HG02938 (cell line): ENCODE measurements at regions not wholly inside any gene's neighbourhood (a gene's known extent, or its start where the extent isn't known, plus 50 kb on each side); places are given as distances from the start of the nearest gene placed in this dataset.
"Not testable (repeated sequence)": the region's sequence is repeated elsewhere in the genome, so short reads cannot be mapped to it uniquely, and the experiment has no call there.

ENCODE experiments used
- ATAC-seq: cut with Tn5 transposase; IDR thresholded peaks from one replicate; pipeline ENCODE4 v1.9.1; 2021; ENCODE audit warnings: mild to moderate bottlenecking, moderate library complexity; ENCODE audit not compliant: unreplicated experiment

DNA sequence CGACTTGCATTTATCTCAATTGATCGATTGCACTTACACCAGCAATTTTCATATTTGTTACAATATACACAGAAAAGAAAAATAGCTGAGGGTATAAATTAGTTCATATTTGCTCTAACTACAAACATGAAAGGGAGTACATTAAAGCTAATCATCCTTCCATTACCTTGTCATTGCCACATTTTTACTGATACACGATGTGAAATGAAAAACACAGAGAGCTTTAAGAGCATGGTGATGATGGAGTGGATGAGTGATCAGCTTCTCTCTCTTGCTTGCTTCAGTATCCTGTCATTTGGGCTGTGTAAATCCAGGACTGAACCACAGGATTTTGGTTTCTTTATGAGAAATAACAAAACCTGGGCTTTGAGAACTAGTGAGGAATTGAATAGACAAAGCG lies 1207.5 kb upstream of the GOT2 start:
- no peak for ATAC-seq

DNA sequence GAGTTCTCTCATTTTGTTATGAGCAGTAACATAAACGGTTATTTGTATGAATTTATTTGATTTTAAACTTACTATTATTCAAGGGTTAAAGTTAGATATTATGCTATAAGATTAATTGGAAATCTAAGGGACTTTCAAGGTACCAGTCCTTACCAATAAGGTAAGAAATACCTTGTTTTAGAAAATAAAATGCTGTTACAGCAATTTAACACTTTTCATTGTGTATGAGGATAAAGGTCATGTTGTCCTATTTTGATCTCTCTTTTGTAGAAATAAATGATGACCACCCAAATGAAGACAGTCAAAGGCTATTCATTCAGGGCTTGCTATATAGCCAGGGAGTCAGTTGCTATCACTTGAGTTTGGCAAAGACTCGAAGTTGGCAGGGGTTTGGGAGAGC lies 1185.9 kb upstream of the GOT2 start:
- no peak for ATAC-seq

DNA sequence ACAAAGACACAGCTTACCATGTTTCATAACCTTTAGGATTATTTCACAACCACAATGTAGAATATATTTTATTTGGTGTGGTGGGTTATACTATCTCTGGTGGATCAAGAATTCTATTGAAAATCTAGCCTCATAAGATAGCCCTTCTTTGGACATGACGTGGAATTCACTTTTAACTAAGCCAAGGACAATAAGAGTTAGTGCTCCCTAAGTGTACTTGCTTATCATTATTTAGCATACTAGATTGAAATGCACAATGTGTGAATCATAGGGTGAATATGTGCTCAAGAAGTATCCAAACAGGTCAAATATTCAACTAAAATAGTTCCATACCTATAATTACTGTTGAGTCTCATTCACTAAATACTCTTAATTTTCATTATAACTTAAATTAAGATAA lies 1179.5 kb upstream of the GOT2 start:
- ATAC-seq, result no peak

DNA sequence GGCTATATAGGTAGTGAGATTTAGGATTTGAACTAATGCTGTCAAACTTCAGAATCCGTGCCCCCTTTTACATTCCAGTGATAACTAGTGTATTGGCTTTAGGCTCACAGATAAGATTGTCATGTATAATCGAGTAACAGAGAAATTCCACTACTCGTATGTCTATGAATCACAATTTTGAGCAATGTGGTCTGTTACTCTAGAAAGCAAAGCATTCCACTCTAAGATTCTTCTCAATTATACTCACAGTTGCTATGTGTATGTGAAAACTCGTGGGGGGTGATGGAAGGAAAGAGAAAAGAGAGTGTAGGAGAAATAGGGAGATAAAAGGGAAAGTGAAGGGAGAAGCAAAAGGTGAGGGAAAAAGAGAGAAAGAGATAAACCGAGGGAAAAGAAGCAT lies 1175.1 kb upstream of the GOT2 start:
- no peak for ATAC-seq

DNA sequence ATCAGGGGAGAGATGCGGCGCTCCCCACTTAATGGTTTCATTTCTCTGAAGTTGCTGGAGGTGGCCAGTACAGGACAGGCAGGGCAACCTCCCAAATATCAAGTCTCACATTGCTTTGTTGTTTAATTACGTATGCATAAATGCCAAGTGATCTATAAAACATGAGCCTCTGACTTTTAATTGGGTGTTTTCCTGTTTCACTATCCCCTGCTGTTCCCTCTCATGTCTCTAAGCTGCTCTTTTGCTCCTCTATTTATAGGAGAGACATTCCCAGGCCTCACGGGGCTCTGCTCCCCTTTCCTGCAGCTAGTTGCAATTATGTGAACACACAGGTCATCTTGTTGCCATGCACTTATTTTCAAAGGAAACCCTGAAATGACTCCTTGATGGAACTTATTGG lies 1173.5 kb upstream of the GOT2 start:
- ATAC-seq, result no peak

DNA sequence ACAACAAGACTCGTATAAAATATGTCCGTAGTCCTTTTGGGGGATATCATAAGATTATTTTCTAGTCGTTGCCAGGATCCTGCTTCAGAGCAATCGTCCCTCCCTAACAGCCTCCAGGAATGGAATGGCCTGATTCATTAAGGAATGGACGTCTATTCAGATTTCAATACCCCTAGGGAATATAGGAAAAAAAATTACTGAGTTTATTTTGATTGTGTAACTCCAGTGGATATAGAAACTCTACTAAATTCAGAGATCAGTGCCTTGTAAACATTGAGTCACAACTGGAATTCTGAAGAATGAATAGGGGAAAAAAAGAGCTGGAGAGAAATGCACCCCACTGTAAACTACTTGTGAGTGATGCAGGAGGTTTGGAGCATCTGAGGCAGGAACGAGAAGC lies 1171.5 kb upstream of the GOT2 start:
- ATAC-seq, result no peak

DNA sequence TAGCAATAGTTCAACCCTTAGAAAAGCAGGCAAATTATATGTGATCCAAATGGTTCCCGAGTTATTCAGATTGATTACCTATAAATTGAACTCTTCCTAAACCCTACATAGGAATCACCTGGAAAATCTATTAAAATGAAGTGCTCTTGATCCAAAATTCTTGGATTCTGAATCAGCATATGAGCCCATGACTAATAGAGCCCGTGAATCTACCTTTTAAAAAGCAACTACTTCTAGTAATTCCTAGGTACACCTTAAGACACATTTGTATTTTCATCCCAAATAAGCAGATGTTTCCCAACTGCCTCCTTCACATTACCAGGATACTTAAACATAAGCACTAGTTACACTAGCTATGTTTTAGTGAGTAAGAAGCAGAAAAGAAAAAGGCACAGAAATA lies 1171.0 kb upstream of the GOT2 start:
- ATAC-seq, result no peak

DNA sequence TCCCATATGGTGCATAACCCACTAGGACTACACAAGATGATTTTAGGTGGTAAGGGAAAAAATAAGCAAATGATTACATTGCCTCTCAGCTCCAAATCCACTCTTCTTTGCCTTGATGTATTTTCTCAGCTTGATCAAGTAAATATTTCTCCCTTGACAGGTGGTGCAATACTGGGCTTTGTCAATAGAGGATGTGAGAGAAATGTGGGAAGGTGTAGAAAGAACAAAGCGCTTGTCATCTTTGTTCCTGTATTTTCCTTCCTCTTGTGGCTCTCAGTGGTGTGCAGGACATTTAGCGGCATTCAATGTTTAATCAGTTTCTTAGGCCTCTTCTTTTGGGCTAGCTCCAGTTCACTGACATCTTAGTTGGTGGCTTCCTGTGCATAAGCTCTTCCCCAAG lies 1165.8 kb upstream of the GOT2 start:
- ATAC-seq, result no peak

DNA sequence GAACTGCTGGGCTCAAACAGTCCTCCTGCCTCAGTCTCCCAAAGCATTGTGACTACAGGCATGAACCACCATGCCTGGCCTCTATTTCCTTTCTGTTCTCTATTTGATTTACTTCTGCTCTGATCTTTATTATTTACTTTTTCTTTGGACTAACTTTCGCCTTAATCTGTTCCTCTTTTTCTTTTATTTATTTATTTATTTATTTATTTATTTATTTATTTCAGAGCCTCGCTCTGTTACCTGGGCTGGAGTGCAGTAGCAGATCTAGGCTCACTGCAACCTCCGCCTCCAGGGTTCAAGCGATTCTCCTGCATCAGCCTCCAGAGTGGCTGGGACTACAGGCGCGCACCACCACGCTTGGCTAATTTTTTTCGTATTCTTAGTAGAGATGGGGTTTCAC lies 1158.3 kb upstream of the GOT2 start:
- ATAC-seq, result no peak

DNA sequence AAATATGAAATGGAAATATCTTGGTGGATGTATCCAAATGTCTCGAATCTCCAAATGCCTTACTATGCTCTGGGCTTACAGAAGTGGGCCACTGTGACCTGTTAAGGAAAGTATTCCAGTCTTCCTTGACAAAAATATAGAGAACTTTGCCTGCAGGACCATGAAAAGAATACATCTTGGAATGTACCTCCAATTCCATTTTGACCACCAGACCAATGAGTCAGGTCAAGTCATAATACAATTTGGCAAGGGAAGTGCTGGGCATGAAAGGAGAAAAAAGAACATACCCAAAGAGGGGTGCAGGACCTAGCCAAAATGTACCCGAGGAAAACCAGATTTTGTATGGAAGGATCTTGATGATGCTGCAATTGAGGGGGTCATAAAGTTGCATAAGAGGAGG lies 1153.7 kb upstream of the GOT2 start:
- ATAC-seq, result no peak

DNA sequence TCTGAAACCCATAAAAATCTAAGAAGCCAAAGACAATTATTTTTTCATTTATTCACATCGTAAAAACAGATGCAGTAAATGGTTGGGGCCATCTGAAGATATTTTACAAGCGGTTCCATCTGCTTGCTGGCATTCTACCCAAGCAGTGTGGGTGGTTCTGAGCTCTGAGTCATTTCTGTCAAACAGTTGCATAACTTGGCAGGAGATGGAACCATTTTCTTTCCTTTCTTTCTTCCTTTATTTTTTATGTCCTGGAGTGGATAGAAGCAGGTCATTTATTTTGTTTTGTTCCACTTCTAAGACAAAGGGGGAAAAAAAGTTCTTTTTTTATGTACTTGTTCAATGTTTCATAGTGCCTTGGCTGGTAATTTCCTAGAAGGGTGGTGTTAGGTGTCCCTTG lies 1151.9 kb upstream of the GOT2 start:
- no peak for ATAC-seq

DNA sequence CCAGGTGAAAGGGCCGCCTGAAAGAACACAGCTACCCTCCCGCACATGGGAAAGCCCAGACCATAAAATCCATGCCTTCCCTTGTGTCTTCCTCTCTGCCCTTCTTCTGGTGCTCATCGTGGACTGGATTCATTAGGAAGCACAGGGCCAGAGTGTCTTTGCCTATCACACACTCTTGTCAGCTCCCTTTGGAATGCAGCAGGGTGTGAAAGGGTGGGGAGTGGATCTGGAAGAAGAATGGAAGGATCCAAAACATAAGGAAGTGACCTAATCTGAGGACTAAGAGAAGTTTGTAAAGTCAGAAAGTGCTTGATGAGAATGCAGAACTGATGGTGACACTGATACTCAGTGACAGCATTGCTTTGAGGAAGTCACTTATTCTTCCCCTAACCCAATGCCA lies 1147.3 kb upstream of the GOT2 start:
- ATAC-seq, result no peak

DNA sequence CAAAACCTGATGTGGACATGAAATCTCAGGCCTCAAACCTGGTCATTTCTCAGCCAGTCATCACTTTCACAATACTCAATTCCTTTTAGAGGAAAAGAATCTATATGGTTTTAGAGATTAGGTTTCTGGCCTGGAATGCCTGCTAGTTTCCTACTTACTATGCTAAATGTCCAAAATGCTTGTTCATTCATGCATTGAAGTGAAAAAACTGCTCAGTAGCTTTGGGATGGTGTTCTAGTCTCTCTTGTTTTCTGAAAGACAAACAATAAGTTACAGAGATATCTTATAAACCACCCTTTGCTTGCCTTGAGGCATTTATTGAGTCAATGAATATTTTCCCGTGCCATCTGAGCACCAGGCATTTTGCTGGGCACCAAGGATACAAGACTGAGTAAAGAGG lies 1146.5 kb upstream of the GOT2 start:
- no peak for ATAC-seq

DNA sequence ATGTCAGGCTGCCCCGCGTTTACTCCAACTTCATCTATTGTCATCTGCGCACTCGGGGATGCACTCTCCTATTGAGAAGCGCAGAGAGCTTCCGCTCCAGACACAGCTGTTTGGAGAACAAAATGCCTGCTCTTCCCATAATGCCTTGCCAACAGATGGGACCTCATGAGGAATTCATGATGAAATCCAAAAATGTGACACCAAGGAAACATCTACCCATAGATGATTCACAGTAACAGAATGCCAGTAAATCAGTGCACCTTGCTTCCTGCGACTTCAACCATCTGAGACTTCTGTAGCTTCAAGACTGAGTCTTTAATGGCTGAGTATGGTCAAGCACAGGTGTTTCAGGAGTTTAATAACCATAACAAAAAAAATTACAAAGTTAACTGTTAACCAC lies 1144.9 kb upstream of the GOT2 start:
- no peak for ATAC-seq

DNA sequence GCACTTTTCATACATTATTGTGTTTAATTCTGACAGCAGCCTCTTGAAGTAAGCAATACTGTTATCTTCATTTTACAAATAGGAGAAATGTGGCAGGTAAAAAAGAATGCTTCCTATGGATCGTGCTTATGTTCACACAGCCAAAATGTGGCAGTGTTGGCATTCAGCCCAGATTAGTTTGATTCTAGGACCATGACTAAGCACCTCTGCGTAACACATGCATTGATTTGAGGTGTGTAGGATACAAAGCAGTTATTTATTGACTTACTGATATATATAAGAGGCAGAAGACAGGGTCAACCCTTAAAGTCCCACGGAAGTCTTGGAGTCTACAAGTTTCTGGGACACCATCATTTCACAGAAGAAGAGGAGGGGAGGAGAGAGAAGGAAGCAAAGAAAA lies 1144.4 kb upstream of the GOT2 start:
- no peak for ATAC-seq

DNA sequence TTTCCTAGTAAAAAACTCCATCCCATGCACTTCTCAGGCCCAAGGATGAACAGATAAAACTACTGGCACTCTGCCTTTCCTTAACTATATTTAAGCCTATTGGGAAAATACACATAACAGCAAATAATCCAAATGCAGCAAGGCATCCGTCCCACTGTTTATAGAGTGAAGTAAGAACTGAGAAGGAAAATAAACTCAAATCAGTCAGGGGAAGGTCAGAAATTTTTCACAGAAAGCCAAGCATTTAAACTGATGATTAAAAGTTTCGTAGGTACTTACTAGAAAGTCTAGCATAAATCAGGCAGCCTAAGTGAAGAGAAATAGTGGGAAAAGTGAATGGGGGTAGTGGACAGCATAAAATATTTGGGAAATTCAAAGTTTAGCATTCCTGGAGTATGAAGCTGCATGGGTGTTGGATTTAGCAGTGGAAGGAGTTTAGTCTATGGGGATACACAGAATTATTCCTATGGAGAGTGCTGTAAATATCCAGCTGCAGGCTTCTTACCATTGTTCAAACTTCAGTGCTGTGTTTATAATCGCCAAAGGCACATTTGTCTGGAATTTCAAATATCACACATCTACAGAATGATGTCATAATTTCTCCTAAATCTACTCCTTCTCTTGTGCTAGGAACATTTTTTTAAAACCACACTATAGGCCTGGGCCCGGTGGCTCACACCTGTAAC lies 1131.0 kb upstream of the GOT2 start:
- ATAC-seq, result no peak

DNA sequence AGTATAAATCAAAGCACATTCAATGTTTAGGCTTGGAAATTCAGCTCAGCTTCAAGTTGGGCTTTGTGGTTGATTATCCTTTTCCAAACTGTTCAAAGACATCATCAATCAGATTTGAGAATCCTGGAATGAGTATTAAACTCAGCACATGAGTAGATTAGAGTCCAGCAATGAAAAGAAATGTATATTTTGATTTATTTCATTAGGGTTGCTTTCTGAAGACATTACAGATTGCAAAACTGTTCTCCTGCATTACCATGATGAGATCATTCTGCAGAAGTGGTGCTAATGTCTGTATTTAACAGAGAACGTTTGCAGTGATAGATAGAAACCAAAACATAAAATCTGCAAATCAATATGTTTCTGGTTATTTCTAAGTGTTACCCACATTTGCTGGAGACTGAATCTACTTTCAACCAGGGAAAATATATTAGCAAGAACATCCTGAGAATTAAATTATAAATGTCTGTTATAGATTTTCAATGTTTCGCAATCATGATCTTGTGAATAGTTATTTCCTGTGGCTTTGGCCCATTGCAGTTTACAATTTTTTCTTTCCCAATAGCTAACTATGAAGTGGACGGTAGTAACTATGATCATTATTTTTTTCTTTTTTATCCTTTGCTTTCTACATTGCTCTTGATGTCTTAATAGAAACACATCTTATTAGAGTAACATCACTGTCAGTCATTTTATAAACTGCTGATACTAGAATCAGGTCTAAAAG lies 1125.7 kb upstream of the GOT2 start:
- no peak for ATAC-seq

DNA sequence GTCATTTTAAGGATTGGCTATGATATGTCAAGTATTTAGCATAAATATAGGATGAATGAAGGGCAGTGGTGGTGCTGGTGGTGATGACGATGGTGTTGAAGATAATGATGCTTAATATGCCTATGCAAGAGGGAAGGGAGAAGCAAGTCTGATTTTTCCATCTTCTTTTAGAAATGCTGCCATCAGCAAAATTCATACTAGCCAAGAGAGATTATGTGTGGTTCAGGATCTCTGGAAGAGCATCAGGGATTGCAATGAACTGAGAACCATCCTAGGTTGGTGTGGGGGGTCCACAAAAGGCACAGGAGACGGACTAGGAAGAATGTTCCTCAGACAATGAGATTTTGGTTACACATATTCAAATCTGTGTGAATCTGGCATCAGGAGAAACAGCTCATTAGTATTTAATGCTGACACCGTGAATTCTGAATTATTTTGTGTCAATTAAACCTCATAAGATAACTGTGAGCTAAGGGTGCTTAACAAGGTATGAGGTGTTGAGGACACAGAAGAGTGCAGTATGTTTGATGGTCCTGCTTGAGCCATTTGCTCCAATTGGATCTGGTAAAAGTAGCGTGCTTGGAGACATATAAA lies 1120.8 kb upstream of the GOT2 start:
- no peak for ATAC-seq

DNA sequence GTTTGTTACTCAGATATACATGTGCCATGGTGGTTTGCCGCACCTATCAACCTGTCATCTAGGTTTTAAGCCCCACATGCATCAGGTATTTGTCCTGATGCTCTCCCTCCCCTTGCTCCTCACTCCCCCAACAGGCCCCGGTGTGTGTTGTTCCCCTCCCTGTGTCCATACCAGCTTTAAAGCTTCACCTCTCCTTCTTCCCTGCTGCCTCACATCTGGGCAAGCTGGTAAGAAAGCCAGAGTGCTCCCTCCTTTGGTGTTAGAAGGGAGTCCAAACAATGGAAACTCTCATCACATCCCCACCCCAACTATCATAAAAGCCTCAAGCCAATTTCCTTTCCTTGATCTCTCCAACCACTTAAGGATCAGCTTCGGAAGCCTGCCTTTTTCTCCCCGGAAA lies 1115.6 kb upstream of the GOT2 start:
- ATAC-seq, result no peak

DNA sequence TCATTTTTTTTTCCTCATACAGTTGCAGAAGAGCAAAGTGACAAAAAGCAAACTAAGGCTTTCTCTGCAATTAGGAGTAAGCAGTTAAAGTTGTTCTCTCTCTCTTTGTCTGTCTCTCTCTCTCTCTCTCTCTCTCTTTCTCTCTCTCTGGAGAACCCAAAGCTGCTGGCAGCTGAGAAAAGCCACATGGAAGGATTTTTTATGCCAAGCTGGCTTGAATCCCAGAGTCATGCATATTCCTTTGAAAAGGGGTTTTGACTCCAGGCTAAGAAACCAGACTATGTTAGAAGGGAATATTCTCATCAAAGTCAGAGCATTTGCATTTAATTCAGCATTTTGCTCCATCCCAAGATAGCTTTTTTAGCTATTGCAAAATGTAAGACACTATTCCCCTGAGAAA lies 1114.2 kb upstream of the GOT2 start:
- no peak for ATAC-seq

DNA sequence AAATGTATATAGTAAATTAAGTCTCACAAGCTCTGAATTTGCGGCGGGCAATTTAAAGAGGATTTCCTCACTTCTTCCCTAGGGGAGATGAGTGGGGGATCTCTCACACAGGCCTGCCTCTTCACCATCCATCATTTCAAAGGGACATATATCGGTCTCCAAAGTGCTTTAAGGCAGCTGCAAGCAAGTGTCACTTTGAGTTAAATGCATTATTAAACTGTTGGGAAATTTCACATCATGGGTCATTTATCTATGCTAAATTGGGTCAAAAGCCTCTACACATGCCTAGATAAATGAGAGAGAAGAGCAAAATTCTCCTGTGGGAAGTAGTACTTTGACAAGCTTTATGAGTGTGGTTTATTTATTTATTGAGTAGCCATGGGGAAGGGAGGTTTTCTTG lies 1106.1 kb upstream of the GOT2 start:
- no peak for ATAC-seq

DNA sequence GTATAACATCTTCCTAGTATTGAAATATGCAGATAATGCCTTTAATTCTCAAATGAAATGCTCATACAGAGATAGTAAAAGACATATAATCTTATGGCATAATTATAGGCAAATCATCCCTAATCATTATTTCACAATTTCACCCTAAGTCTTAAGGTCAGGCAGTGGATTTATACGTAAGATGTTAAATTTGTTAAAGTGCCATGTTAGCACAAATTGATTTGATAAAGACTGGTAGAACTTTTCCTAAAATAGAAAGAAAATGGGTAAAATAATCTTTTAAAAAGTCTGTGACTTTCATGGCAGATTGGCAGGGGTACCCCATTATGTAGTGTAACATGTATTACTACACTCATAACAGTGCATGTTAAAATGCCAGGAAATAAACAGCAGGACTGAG lies 1092.7 kb upstream of the GOT2 start:
- no peak for ATAC-seq

DNA sequence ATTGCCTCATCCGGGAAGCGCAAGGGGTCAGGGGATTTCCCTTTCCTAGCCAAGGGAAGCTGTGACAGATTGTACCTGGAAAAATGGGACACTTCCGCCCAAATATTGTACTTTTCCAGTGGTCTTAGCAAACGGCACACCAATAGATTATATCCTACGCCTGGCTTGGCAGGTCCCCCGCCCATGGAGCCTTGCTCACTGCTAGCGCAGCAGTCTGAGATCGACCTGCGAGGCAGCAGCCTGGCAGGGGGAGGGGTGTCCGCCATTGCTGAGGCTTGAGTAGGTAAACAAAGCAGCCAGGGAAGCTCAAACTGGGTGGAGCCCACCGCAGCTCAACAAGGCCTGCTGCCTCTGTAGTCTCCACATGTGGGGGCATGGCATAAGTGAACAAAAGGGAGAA lies 1075.4 kb upstream of the GOT2 start:
- not testable (repeated sequence) for ATAC-seq
